IPS-NIHi7 (cell line): ENCODE measurements at regions not wholly inside any gene's neighbourhood (a gene's known extent, or its start where the extent isn't known, plus 50 kb on each side); places are given as distances from the start of the nearest gene placed in this dataset.
"Not testable (repeated sequence)": the region's sequence is repeated elsewhere in the genome, so short reads cannot be mapped to it uniquely, and the experiment has no call there.

Source experiments
- DNase-seq: peaks from one replicate; pipeline ENCODE4 v3.0.0; 2012; ENCODE audit warnings: mixed read lengths; ENCODE audit errors: extremely low spot score

DNA sequence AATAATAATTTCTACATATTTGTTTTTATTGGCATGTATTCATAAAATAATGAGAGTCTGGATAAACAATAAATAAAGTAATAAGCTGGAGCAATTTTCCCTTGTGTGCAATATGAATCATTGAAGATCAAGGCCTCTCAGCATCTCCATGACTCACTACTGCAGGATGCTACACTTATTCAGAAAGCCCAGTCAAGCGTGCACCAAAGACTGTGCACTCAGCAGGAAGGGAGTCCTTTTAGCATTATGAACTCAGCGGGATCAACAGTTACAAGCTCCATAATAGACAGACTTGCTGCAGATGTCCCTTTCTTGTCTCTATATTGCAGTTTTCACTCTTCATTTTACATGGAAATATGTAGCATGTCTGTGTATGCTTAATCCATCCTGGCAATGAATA is 485.3 kb downstream of the CDH9 start:
- DNase-seq = no peak

DNA sequence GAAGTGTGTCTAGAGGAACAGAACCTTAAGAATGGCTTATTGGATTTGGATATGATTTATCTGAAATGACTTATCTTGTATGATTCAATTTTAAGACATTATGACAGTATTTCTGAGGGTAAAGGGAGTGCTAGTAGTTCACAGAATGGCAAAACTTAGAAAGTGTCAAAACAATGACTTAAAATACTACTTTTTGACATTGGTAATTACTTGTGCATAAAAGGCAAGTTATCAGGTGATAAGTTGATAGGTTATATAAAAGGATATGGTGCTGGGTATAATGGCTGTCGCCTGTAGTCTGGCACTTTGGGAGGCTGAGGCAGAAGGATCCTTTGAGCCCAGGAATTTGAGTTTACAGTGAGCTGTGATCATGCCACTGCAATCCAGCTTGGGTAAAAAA is 494.4 kb downstream of the CDH9 start:
- DNase-seq = no peak

DNA sequence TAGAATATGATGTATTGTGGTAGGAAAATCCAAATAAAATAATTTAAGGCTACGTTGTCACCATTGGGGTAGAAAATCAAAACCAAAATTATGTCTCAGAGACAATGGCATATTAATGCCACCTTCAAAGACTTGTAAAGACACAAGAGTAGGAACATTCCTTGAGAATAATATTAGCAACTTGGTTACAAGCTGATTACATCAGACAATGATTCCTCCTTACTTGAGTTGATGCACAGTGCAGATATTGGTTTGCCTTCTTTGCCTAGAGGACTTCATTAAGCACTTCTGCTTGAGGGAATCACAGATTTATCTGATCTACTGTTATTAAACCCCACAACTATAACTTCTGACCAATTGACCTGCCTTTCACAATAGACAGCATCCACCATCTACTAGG is 500.2 kb downstream of the CDH9 start:
- no peak for DNase-seq

DNA sequence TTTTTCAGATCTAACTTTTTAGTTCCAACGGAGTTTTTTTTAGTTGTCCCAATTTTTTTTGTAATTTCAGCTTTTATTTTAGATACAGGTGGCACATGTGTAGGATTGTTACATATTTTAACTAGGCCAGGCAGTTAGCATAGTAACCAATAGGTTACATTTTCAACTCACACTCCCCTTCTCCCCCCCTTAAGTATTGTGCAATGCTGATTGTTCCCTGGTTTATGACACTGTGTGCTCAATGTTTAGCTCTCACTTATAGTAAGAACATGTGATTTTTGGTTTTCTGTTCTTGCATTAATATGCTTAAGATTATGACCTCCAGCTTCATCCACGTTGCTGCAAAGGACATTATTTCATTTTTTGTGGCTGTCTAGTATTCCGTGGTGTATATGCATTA is 503.2 kb downstream of the CDH9 start:
- no peak for DNase-seq

DNA sequence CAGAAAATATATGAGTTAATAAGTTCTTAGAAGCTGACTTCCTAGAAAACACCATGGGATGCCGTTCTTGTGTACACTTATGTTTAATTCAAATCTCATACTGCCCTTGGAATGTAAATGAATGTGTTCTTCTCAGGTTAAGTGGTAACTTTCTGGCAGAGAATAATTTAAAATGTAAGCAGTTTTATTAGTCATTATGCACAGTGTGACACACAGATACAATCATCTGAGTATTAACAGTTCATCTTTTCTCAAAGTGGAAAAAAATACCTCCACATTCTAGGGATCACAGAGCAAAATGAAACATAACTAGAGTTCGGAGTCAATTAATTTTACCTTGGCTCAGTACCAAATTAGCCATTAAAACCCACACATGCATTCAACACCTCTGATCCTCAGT is 508.1 kb downstream of the CDH9 start:
- no peak for DNase-seq

DNA sequence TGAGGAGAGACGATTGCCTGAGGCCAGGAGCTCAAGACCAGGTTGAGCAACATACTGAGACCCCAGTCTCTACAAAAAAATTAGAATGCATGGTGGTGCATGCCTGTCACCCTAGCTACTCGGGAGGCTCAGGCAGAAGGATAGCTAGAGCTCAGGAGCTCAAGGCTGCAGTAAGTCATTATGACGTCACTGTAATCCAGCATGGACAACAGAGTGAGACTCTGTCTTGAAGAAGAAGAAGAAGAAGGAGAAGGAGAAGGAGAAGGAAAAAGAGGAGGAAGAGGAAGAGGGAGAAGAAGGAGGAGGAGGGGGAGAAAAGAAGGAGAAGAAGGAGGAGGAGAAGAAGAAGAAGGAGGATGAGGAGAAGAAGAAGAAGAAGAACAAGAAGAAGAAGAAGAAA is 519.1 kb downstream of the CDH9 start:
- DNase-seq = no peak

DNA sequence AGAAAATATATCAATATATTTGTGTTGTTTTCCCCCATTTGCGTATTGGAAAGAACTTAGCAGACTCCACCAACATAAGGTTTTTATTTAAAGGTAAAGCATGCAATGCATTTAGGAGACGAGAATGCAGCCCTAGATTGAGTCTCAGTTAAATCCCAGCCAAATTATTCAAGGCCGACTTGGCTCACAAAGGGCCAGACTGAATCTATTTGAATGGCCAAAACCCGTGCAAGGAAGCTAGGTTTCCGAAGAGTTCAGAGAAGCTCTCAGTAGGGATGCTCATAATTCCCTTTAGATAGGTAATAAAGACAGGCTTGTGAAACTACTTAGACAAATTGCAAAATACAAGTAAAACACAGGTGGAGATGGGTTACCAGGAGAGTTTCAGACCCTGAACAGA is 520.3 kb downstream of the CDH9 start:
- no peak for DNase-seq

DNA sequence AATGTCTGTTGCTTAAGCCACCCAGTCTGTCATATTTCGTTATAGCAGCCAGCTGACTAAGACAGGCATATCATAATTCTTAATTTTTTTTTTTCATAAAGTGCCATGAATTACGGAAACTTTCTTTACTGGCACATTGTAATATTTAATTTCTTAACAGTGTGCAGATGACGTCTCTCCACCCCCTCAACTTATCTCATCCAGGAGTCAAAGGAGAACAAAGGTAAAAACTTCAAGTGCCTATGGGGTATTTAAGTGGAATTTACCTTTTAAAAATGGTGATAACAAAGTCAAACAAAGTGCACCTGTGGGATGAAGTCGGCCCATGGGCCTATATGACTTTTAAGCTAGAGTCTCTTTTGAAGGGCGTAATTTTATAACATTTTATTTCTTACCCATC is 539.4 kb downstream of the CDH9 start:
- DNase-seq = no peak

DNA sequence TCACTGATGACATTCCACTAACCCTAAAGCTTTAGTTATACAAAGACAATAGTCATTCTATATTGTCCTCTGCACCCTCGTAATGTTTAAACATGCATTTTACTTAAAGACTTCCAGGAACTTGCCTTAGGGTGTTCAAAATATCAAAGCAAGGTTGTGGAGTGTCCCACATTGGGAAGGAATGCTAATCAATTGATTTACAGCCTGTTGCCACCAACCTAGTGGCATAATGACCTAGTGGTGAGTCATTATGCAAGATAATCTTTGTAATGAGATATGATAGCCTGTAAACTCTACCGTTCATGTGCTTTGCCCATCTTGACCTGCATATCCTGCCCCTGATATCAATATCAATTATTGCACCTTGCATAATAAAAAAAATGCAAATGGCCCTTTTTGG is 542.9 kb downstream of the CDH9 start:
- DNase-seq = no peak

DNA sequence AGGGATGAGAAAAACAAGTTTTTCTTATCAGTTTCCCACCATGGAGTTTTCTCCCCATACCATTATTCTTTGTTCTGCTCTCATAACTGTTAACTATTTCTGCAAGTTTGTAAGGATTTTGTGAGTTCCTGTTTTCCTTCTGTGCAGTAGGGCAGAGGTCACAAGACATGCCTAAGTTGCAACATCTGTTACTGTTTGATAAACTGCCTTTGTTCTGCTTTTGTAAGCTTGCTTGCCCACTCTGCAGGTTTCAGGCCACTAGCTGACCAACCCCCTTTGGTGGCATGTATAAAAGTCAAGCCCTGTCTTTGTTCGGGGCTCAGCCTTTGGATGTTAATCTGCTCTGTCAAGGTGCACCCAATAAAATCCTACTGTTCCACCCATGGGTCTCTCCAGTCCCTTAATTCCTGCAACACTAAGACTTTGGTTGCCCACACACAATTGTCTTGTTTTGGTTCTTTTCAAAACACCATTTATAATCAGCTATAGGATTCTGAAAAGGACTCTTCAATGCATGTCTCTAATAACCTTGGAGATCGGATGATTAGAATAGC is 545.4 kb downstream of the CDH9 start:
- no peak for DNase-seq

DNA sequence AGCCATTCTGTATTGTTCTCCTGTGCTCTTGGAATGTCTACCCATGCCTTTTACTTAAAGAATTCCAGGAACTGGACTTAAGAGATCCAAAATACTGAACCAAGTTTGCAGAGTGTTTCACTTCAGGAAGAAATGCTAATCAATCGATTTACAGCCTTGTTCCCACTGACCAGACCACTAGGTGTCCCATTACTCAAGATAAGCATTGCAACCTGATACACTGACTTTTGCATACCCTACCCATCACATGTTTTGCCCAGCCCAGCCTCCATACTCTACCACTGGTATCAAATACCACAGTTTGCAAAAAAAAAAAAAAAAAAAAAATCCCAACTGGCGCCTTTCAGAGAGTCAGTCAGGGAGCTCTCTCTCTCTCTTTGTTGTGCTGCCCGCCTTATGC is 550.8 kb downstream of the CDH9 start:
- DNase-seq = no peak

DNA sequence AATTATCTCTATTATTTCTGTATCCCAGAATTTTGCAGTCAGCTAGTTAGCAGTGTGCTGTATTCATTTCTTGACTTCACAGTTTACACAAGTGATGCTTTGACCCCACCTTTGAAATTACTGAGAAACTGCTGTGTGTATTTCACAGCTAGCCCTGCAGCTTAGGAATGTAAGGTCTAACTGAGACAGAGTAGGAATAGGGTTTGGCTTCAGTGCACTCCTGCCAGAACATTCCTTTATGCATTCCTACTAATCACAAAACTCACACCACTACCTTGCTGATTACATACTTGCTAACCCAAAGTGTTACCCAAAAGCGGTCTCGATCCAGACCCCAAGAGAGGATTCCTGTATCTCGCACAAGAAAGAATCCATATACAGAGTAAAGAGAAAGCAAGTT is 551.8 kb downstream of the CDH9 start:
- no peak for DNase-seq

DNA sequence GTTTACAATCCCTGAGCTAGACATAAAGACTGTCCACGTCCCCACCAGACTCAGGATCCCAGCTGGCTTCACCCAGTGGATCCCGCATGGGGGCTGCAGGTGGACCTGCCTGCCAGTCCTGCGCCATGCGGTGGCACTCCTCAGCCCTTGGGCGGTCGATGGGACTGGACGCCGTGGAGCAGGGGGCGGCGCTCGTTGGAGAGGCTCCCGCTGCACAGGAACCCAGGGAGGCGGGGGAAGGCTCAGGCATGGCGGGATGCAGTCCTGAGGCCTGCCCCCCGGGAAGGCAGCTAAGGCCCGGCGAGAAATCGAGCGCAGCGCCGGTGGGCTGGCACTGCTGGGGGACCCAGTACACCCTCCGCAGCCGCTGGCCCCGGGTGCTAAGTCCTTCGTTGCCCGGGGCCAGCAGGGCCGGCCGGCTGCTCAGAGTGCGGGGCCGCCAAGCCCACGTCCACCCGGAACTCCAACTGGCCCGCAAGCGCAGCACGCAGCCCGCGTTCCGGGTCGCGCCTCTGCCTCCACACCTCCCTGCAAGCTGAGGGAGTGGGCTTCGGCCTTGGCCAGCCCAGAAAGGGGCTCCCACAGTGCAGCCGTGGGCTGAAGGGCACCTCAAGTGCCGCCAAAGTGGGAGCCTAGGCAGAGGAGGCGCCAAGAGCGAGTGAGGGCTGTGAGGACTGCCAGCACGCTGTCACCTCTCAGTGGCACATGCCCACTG is 553.1 kb downstream of the CDH9 start:
- DNase-seq = not testable (repeated sequence)

DNA sequence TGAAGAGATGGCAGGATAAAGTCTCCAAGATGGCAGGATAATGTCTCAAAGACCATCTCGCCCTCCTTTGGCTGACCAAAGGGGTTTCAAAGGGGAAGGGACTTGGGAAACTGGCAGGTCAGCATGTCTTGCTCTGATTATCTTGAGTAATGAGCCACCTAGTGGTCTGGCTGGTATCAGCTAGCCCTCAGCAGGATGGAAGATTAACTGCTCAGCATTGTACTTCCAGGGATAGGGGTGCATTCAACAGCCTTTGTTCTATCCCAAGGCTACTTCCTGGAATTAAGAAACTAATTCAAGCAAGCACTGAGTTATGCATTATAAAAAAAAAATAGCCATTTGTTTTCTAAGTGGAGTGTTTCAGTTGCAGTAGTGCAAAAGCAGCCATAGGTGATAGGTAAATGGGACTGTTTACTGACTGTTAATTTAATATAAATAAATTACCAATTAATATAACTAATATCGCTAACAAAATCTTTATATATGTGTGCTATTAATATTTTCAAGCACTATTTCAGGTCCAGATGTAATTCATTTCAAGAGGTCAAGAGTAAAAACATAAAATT is 555.5 kb downstream of the CDH9 start:
- DNase-seq = peak; percentile 24

DNA sequence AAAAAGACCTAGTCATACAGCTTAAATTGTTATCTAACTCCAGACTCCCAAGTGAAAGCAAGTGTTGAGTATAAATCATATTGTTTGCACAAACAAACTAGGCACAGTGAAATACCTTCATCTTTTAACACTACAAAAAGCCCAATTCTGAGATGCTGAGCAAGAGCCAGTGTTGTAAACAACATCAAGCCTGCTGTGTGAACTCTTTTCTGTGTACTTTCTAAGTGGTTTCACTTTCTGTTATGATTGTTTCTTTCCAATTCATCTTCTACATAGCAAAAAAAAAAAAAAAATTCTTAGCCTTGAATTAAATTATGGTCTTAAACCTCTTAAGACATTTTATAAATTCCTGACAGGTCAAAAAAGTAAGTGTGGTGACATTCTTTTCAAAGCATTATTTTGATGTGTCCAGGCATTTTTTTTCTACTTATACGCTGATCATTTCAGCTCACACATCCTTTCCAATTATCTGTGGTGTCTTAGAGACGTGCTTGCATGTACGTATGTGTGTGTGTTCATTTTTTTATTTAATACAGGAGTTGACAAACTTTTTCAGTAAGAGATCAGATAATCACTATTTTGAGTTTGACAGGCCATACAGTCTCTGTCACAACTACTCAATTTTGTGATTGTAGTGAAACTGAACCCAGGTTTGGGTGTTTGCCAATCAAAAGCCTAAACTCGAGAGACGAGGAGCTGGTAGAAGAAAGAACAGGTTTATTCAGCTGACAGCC is 556.1 kb downstream of the CDH9 start:
- DNase-seq = no peak

DNA sequence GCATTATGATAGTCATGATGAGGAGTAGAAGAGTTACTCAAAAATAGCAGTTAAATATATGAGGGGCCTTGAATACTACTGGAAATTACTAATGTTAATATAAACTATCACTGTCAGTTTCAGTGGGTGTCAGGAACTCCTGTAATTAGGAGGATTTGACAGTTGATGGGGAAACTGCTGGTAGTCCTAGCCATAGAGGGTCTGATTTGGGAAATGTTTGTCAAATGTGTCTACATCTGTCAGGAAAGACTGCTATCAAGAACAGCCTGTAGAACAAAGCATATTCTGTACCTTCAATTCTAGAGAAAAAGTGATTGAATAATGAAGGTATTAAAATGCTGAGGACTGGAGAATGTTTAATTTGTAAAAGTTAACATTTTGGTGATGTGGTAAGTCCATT is 567.9 kb downstream of the CDH9 start:
- DNase-seq = no peak

DNA sequence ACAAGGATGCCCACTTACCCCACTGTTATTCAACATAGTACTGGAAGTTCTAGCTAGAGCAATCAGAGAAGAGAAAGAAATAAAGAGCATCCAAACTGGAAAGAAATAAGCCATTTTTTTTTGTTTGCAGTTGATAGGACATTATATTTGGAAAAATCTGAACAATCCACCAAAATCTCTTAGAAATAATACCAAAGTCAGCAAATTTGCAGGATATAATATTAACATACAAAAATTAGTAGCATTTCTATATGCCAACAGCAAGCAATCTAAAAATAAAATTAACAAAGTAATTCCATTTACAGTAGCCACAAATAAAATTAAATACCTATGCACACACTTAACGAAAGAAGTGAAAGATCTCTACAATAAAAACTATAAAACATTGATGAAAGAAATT is 599.3 kb downstream of the CDH9 start:
- no peak for DNase-seq

DNA sequence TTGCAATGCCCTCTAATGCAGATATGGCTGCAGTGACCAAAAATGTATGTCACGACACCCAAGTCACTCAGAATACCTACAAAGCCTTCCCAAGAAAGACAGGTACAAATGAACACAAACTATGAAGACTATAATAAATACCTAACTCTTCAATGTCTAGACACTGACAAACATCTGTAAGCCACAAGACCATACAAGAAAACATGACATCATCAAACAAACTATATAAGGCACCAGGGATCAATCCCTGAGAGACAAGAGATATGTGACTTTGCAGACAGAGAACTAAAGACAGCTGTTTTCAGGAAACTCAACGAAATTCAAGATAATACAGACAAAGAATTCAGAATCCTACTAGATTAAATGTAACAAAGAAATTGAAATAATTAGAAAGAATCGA is 603.7 kb downstream of the CDH9 start:
- no peak for DNase-seq

DNA sequence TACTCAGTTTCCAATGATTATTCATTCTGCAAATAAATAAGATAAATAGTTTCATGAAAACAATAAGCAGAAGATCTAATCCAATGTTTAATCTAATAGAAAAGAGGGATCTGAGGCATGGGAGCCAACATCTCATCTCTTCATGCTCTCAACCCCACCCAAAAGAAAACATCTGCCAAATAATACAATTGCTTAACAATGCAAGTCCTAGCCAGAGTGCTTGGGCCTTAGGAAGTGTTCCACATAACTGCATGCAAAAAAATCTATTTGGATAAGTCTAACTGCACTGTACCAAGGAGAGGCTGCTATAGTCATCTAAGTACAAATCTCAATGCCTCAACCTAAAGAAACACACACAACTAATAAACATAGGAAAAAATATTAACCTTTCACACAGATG is 606.0 kb downstream of the CDH9 start:
- DNase-seq = no peak

DNA sequence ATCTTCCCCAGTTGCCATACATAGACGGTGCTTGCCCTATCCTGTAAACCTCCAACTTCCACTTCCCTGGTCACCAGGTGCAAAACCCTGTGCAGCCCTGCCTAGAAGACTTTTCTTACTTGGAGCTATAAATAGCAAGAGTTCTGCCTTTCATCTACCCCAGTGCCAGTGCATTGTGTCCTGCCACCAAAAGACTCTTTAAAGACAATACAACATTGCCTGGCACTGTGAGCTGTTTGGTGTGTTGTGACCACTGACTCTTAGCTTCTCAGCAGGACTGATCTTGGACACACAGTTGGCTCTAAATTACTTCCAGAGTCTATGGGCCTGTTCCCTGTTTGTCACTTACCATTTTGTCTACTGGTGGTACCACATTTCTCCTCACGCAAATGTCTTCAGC is 608.1 kb downstream of the CDH9 start:
- DNase-seq = no peak

DNA sequence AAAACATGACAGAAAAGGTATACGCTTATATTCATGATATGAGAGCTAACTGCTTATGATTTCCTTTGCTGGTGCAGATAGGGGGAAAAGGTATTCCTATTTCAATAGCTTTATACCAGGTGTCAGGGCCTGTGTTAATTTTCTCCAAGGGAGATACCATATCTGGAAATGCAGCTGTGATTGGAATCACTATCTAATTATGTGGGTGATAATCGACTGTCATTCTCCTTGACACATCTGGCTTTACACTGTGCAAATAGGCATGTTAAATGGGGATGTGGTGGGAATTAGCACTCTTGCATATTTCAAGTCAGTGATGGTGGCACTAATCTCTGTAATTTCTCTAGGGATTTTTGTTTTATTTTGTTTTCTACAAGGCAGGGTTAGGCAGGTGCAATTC is 611.1 kb downstream of the CDH9 start:
- no peak for DNase-seq

DNA sequence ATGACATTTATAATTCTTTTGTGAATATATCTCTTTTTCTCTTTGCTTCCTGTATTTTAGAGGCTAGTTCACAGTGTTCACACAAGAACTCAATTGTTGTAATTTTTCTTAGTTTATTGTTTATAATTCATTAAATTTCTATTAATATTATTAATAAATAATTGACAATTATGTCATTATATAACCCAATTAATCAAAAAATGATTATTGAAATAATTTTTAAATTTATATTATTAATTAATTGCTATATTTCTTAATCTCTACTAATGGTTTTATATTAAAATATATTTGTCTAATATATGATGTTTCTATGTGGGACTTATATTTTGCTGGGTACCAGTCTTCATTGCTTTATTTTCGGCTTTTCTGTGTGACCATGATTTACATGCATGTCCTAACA is 618.4 kb downstream of the CDH9 start:
- DNase-seq = no peak

DNA sequence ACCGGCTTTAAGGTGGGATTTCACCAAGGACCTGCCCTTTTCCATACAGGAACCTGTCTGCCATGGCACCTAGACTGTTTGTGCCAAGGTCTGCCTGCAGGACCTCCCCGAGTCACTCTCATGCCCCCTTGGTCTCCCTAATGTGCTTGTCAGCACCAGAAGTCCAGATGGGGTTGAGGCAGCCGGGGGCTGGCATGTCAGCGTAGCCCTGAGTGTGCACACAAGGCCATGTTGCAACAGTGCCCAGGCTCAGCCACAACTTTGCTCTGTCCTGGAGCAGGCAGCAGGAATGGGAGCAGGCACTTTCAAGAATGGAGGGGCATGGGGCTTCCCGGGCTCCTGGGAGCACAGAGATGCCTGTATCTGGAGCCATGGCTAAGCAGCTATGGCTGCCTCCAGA is 621.5 kb downstream of the CDH9 start:
- DNase-seq = no peak
